B cell (primary cell): ENCODE measurements at regions not wholly inside any gene's neighbourhood (a gene's known extent, or its start where the extent isn't known, plus 50 kb on each side); places are given as distances from the start of the nearest gene placed in this dataset.
"Not testable (repeated sequence)": the region's sequence is repeated elsewhere in the genome, so short reads cannot be mapped to it uniquely, and the experiment has no call there.

Experiments used
- ATAC-seq: fragments of 200-7000 bp; cut with Tn5 transposase; one replicate; pipeline ENCODE4 v1.10.0; 2021; ENCODE audit warnings: low read depth, mild to moderate bottlenecking, moderate number of reproducible peaks, moderate library complexity
- CTCF ChIA-PET: fragments of 350-600 bp; sonication (Branson Sonifier 250); formaldehyde crosslinking; loops from one replicate; lab custom pipeline; 2021; ENCODE audit warnings: antibody characterized with exemption, inconsistent platforms; lab: Charles Lee
- POLR2A ChIA-PET: fragments of 350-600 bp; sonication (Branson Sonifier 250); formaldehyde crosslinking; loops from one replicate; lab custom pipeline; 2021; ENCODE audit warnings: antibody characterized with exemption; lab: Charles Lee
- DNase-seq: peaks from one replicate; pipeline ENCODE4 v3.0.0; 2013
- H2AFZ ChIP-seq: 2 replicates; pipeline ENCODE4 v1.6.1; 2012; ENCODE audit warnings: mild to moderate bottlenecking, low read depth, low read length; ENCODE audit not compliant: insufficient read depth, poor library complexity, severe bottlenecking
- H3K27ac ChIP-seq, 2 donors: 1 replicate in 1 of 2; 2 replicates in 1 of 2; pipeline ENCODE4 v1.5.1; 2012 to 2013; ENCODE audit warnings: low read length in 2 of 2, mild to moderate bottlenecking in 2 of 2, moderate library complexity in 1 of 2
- H3K27me3 ChIP-seq, 4 experiments: fragments of 200-600 bp in 1 of 4; sonication (generic) in 1 of 4; replicated peaks in 1 of 4; 1 replicate in 2 of 4; 2 replicates in 2 of 4; pipeline versions ENCODE4 v1.6.1 to v1.7.0; 2013 to 2016; ENCODE audit warnings: low read length in 3 of 4, mild to moderate bottlenecking in 2 of 4, mixed read lengths in 1 of 4, moderate library complexity in 1 of 4; ENCODE audit not compliant: insufficient read depth in 4 of 4, control insufficient read depth in 3 of 4; ENCODE audit errors: control extremely low read depth in 1 of 4
- H3K36me3 ChIP-seq, 2 experiments: replicated peaks in 1 of 2; 1 replicate in 1 of 2; 2 replicates in 1 of 2; pipeline versions ENCODE4 v1.6.1 to v1.7.1; 2013; ENCODE audit warnings: low read length in 1 of 2; ENCODE audit not compliant: insufficient read depth in 2 of 2, control insufficient read depth in 1 of 2; ENCODE audit errors: control extremely low read depth in 1 of 2, extremely low read depth in 1 of 2
- H3K4me1 ChIP-seq, 2 donors: fragments of 200-600 bp in 1 of 2; sonication (generic) in 1 of 2; 1 replicate in 1 of 2; 2 replicates in 1 of 2; pipeline versions ENCODE4 v1.5.1 to v1.6.1; 2013 to 2017; ENCODE audit warnings: low read length in 2 of 2; ENCODE audit not compliant: control insufficient read depth in 2 of 2, insufficient read depth in 2 of 2
- H3K4me2 ChIP-seq: replicated peaks from 2 replicates; pipeline ENCODE3; 2012; ENCODE audit warnings: mild to moderate bottlenecking, low read depth, low read length; ENCODE audit not compliant: poor library complexity, severe bottlenecking
- H3K4me3 ChIP-seq, 5 experiments: fragments of 200-600 bp in 1 of 5; sonication (generic) in 1 of 5; 1 replicate in 3 of 5; 2 replicates in 2 of 5; pipeline versions ENCODE4 v1.5.1 to v1.7.0; 2011 to 2016; ENCODE audit warnings: low read length in 4 of 5, mild to moderate bottlenecking in 4 of 5, low read depth in 2 of 5, control low read depth in 1 of 5, moderate library complexity in 1 of 5; ENCODE audit not compliant: insufficient read depth in 1 of 5; ENCODE audit errors: control extremely low read depth in 1 of 5, extremely low read depth in 1 of 5
- H3K79me2 ChIP-seq: fragments of 200-600 bp; sonication (generic); one replicate; pipeline ENCODE4 v1.6.0; 2016; ENCODE audit warnings: low read length; ENCODE audit not compliant: control insufficient read depth, insufficient read depth
- H3K9ac ChIP-seq: fragments of 200-600 bp; sonication (generic); 2 replicates; pipeline ENCODE4 v1.6.1; 2017; ENCODE audit warnings: mild to moderate bottlenecking, low read length, moderate library complexity
- H3K9me3 ChIP-seq, 3 donors: one replicate each; pipeline versions ENCODE4 v1.6.1 to v1.7.1; 2013; ENCODE audit warnings: low read length in 2 of 3; ENCODE audit not compliant: control insufficient read depth in 2 of 3, insufficient read depth in 1 of 3; ENCODE audit errors: control extremely low read depth in 1 of 3
- H4K20me1 ChIP-seq: 2 replicates; pipeline ENCODE4 v1.6.0; 2012; ENCODE audit warnings: mild to moderate bottlenecking, low read length; ENCODE audit not compliant: insufficient read depth, control insufficient read depth, poor library complexity, severe bottlenecking
- H3K27ac Mint-ChIP-seq: one replicate; pipeline ENCODE4 v1.8.0; 2021; ENCODE audit warnings: mixed read lengths
- H3K27me3 Mint-ChIP-seq: one replicate; pipeline ENCODE4 v1.8.0; 2021; ENCODE audit warnings: mixed read lengths
- H3K4me1 Mint-ChIP-seq: one replicate; pipeline ENCODE4 v1.8.0; 2021; ENCODE audit warnings: mixed read lengths
- H3K4me3 Mint-ChIP-seq: one replicate; pipeline ENCODE4 v1.8.0; 2021; ENCODE audit warnings: mixed read lengths
- H3K9me3 Mint-ChIP-seq: one replicate; pipeline ENCODE4 v1.8.0; 2022; ENCODE audit warnings: mixed read lengths; ENCODE audit not compliant: insufficient read depth
- CTCF ChIP-seq: fragments of 200-600 bp; IDR thresholded peaks from one replicate; pipeline ENCODE4 v1.8.0; 2022; ENCODE audit warnings: antibody characterized with exemption, mild to moderate bottlenecking
- EZH2 ChIP-seq: IDR thresholded peaks from 2 replicates; pipeline ENCODE4 v1.6.1; 2012; ENCODE audit warnings: borderline replicate concordance, low read depth, mild to moderate bottlenecking, moderate library complexity, low read length; ENCODE audit not compliant: insufficient read depth, poor library complexity, severe bottlenecking
- WGBS: methylation state at CpG from one replicate; pipeline ENCODE4 v1.1.5; 2013; ENCODE audit warnings: missing lambda C conversion rate; ENCODE audit not compliant: insufficient coverage; 5-methylcytosine and 5-hydroxymethylcytosine counted together
- intact Hi-C: fragments of 100-400 bp; cut with micrococcal nuclease; formaldehyde crosslinking; loops from one replicate; pipeline ENCODE4 v1.10.0; 2022

GRCh38 chr12:94916663-94917062 is 86.8 kb downstream of the NDUFA12 start:
- H3K9me3 Mint-ChIP-seq: no peaks in the 10 kb centered on the region
- DNase-seq (no peak), ATAC-seq (no peak)
- WGBS: 99% methylated on average over 5 of the region's 6 CpGs
- H4K20me1 ChIP-seq: no peaks in the 10 kb centered on the region
- peaks cover 3% of the 10 kb centered on the region for H3K27me3 Mint-ChIP-seq
- H3K27ac Mint-ChIP-seq: no peak overlapping the region
- no peaks in the 10 kb centered on the region for H3K36me3 ChIP-seq
- no peaks in the 10 kb centered on the region for H3K4me1 ChIP-seq
- no peak overlapping the region for H3K4me3 Mint-ChIP-seq
- TF ChIP-seq EZH2 (no peak), CTCF (no peak)
- no peak overlapping the region for H3K4me2 ChIP-seq
- POLR2A ChIA-PET: no interaction called here
- no peaks in the 10 kb centered on the region for H3K4me1 Mint-ChIP-seq
- H3K9ac ChIP-seq: no peak overlapping the region
- no peak overlapping the region for H3K27ac ChIP-seq
- CTCF ChIA-PET: no interaction called here
- intact Hi-C loops: no loop called here
- no peaks in the 10 kb centered on the region for H3K27me3 ChIP-seq
- H3K9me3 ChIP-seq: peaks cover 0 to 2% (median 0%) of the 10 kb centered on the region in 3 donors
- H3K4me3 ChIP-seq: no peak overlapping the region
- no peaks in the 10 kb centered on the region for H3K79me2 ChIP-seq
- H2AFZ ChIP-seq: no peak overlapping the region

- peaks cover 1 to 11% (median 3%) of the 10 kb centered on the region in 3 donors for H3K9me3 ChIP-seq
- H3K27me3 Mint-ChIP-seq: peaks cover 8% of the 10 kb centered on the region
- POLR2A ChIA-PET: no interaction called here
- no peaks in the 10 kb centered on the region for H3K4me1 ChIP-seq
- H4K20me1 ChIP-seq: no peaks in the 10 kb centered on the region
- H3K4me2 ChIP-seq: no peak overlapping the region
- DNase-seq (no peak), ATAC-seq (no peak)
- no peaks in the 10 kb centered on the region for H3K27me3 ChIP-seq
- H3K27ac Mint-ChIP-seq: no peak overlapping the region
- 82% methylated on average over 4 of the region's 4 CpGs for WGBS
- no peak overlapping the region for H3K27ac ChIP-seq
- no peak overlapping the region for H2AFZ ChIP-seq
- intact Hi-C loops: no loop called here
- no peaks in the 10 kb centered on the region for H3K36me3 ChIP-seq
- CTCF ChIA-PET: no interaction called here
- no peaks in the 10 kb centered on the region for H3K9me3 Mint-ChIP-seq
- no peak overlapping the region for H3K4me3 ChIP-seq
- TF ChIP-seq EZH2 (no peak), CTCF (no peak)
- no peaks in the 10 kb centered on the region for H3K79me2 ChIP-seq
- H3K4me3 Mint-ChIP-seq: no peak overlapping the region
- H3K9ac ChIP-seq: no peak overlapping the region
- no peaks in the 10 kb centered on the region for H3K4me1 Mint-ChIP-seq
These were observed 93.8 kb downstream of the NDUFA12 start for GRCh38 chr12:94909663-94910062.

GRCh38 chr12:94905749-94906148 is 97.7 kb downstream of the NDUFA12 start:
- H3K36me3 ChIP-seq, ATAC-seq, H3K9me3 Mint-ChIP-seq, H3K27ac Mint-ChIP-seq, H3K79me2 ChIP-seq, H3K4me3 ChIP-seq, H3K4me2 ChIP-seq, POLR2A ChIA-PET, H3K4me3 Mint-ChIP-seq, CTCF ChIA-PET, H3K9ac ChIP-seq, H4K20me1 ChIP-seq, H2AFZ ChIP-seq, DNase-seq, intact Hi-C loops, H3K9me3 ChIP-seq, H3K4me1 ChIP-seq, H3K4me1 Mint-ChIP-seq, H3K27me3 Mint-ChIP-seq, H3K27me3 ChIP-seq, H3K27ac ChIP-seq: not testable (repeated sequence)
- WGBS: no CpG with 5 or more reads among the region's 4 CpGs
